ENCODE measurements at regions not wholly inside any gene's neighbourhood (a gene's known extent, or its start where the extent isn't known, plus 50 kb on each side); places are given as distances from the start of the nearest gene placed in this dataset.

DNA sequence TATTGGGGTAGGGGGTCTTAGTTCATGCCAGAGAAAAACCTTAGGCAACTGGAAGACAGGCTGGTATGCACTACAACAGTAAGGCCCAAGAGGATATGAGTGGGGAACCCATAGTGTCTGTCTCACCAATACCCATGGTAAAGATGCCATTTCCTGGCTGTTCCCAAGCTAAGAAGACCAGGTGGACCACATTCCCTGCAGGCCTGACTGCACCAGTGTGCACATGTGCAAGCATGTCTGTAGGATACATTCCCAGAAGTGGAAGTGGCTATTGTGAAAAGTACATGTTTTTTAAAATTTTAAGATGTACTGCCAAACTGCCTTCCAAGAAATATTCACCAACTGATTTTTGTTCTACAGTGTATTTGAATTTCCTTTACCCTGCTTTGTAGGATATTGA, 207.3 kb upstream of the CTNNB1 start:
- no peaks in the 10 kb centered on the region for H3K4me1 Mint-ChIP-seq
- H3K36me3 Mint-ChIP-seq (ENCODE audit: low read depth) = no peaks in the 10 kb centered on the region
- H3K27me3 Mint-ChIP-seq = peaks cover 14% of the 10 kb centered on the region
- CTCF ChIA-PET = no interaction called here
- POLR2A ChIA-PET = no interaction called here
- DNase-seq = no peak
- H3K9me3 Mint-ChIP-seq = no peaks in the 10 kb centered on the region
- no peak overlapping the region for H3K4me3 Mint-ChIP-seq
- no peak overlapping the region for H3K27ac Mint-ChIP-seq

- peaks cover 7% of the 10 kb centered on the region for H3K27me3 Mint-ChIP-seq
- no peak for DNase-seq
- ChIA-PET POLR2A (no interaction called here), CTCF (interaction anchor here (0.6 kb wide), 1 partner anchor 606 kb away, joined by 4 read pairs; no protein-coding TSS in a partner anchor)
- H3K4me1 Mint-ChIP-seq = no peaks in the 10 kb centered on the region
- H3K36me3 Mint-ChIP-seq (ENCODE audit: low read depth) = no peaks in the 10 kb centered on the region
- no peak overlapping the region for H3K27ac Mint-ChIP-seq
- H3K9me3 Mint-ChIP-seq = no peaks in the 10 kb centered on the region
- H3K4me3 Mint-ChIP-seq = no peak overlapping the region
These were observed 204.7 kb upstream of the CTNNB1 start for GRCh38 chr3:40994611-40995010.

GRCh38 chr3:40995271-40995670, 204.0 kb upstream of the CTNNB1 start:
- Mint-ChIP-seq H3K36me3 (ENCODE audit: low read depth) (no peaks in the 10 kb centered on the region), H3K27me3 (peaks cover 10% of the 10 kb centered on the region), H3K27ac (no peak overlapping the region), H3K4me1 (no peaks in the 10 kb centered on the region), H3K4me3 (no peak overlapping the region), H3K9me3 (no peaks in the 10 kb centered on the region)
- ChIA-PET CTCF (no interaction called here), POLR2A (no interaction called here)
- DNase-seq = no peak

DNA sequence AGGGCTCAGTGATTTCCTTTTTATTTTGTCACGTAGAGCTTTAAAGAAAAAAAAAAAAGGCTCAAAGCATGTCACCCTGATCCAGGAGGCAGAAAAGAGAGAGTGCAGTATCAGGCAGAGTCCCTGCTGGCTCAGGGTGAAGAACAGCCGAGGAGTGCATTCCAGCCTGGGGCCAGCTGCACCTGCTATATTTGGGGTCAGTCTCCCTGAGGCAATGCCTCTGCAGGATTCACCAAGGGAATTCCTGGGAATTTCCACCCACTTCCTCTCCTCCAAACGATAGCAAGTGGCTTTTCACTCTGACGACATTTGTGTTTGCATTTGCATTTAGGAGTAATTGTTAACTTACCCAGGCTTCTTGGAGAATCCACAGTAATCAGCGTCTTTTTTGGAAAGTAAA, 202.9 kb upstream of the CTNNB1 start:
- Mint-ChIP-seq H3K4me3 (no peak overlapping the region), H3K4me1 (no peaks in the 10 kb centered on the region), H3K36me3 (ENCODE audit: low read depth) (no peaks in the 10 kb centered on the region), H3K9me3 (no peaks in the 10 kb centered on the region), H3K27me3 (peaks cover 10% of the 10 kb centered on the region), H3K27ac (no peak overlapping the region)
- no peak for DNase-seq
- CTCF ChIA-PET = no interaction called here
- POLR2A ChIA-PET = no interaction called here

- no peak for DNase-seq
- Mint-ChIP-seq H3K4me3 (no peak overlapping the region), H3K9me3 (no peaks in the 10 kb centered on the region), H3K36me3 (ENCODE audit: low read depth) (no peaks in the 10 kb centered on the region), H3K4me1 (no peaks in the 10 kb centered on the region), H3K27me3 (peaks cover 10% of the 10 kb centered on the region), H3K27ac (no peak overlapping the region)
- CTCF ChIA-PET = no interaction called here
- POLR2A ChIA-PET = no interaction called here
These were observed 202.2 kb upstream of the CTNNB1 start for GRCh38 chr3:40996827-40997710.

GRCh38 chr3:40997711-40998519, 201.4 kb upstream of the CTNNB1 start:
- CTCF ChIA-PET = no interaction called here
- Mint-ChIP-seq H3K9me3 (no peaks in the 10 kb centered on the region), H3K4me3 (no peak overlapping the region), H3K36me3 (ENCODE audit: low read depth) (no peaks in the 10 kb centered on the region), H3K27me3 (peaks cover 15% of the 10 kb centered on the region), H3K4me1 (no peaks in the 10 kb centered on the region), H3K27ac (no peak overlapping the region)
- POLR2A ChIA-PET = no interaction called here
- DNase-seq = no peak

GRCh38 chr3:40999682-41000081, 199.6 kb upstream of the CTNNB1 start:
- no peak overlapping the region for H3K27ac Mint-ChIP-seq

DNA sequence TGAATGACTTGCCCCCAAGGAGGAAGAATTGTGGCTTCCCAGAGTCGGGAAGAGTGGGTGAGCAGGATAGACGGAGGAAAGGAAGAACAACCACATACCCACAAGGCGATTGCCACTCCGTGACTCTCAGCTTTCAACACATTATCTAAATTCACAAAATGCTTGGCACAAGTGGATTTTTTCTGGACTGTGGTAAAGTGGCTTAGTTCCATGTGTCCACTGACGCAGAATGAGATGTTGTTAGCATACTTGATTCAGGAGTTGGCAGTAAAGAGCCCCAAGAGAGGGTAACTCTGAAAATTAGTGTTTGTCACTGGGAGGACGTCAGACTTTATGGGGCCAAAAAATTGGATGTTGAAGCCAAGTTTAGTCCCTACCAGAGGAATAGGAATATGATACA, 198.8 kb upstream of the CTNNB1 start:
- Mint-ChIP-seq H3K27me3 (peaks cover 14% of the 10 kb centered on the region), H3K27ac (no peak overlapping the region), H3K4me3 (no peak overlapping the region), H3K9me3 (no peaks in the 10 kb centered on the region), H3K36me3 (ENCODE audit: low read depth) (no peaks in the 10 kb centered on the region), H3K4me1 (no peaks in the 10 kb centered on the region)
- CTCF ChIA-PET = no interaction called here
- DNase-seq = no peak
- POLR2A ChIA-PET = no interaction called here

More at GRCh38 chr3:40999682-41000081, 199.6 kb upstream of the CTNNB1 start:
- Mint-ChIP-seq H3K4me1 (no peaks in the 10 kb centered on the region), H3K4me3 (no peak overlapping the region), H3K36me3 (ENCODE audit: low read depth) (no peaks in the 10 kb centered on the region), H3K9me3 (no peaks in the 10 kb centered on the region), H3K27me3 (peaks cover 11% of the 10 kb centered on the region)
- no peak for DNase-seq
- POLR2A ChIA-PET = no interaction called here
- CTCF ChIA-PET = no interaction called here

- Mint-ChIP-seq H3K27ac (no peak overlapping the region), H3K27me3 (peaks cover 19% of the 10 kb centered on the region), H3K36me3 (ENCODE audit: low read depth) (no peaks in the 10 kb centered on the region), H3K4me1 (no peaks in the 10 kb centered on the region), H3K9me3 (no peaks in the 10 kb centered on the region), H3K4me3 (no peak overlapping the region)
- ChIA-PET CTCF (no interaction called here), POLR2A (no interaction called here)
- DNase-seq = no peak
These were observed 197.7 kb upstream of the CTNNB1 start for GRCh38 chr3:41001556-41001955.

DNA sequence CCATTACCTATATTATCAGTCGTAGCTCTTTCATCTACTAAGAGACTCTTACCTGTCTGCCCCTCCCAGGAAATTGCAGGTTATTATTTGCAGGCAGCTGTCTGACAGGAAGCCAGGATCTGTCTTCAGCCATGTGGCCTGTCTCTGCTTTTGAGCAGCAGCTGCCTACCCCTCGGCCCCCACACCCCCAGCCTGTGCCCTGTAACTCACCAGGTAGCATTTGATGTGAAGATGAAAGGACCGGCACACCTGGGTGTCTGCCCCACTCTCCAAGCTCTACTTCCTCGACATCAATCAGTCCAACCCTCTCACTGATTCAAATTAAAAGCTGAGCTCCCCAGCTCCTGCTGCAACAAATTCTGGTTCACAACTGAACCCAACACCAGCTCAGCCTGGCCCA, 197.2 kb upstream of the CTNNB1 start:
- DNase-seq = no peak
- Mint-ChIP-seq H3K4me3 (no peak overlapping the region), H3K27ac (no peak overlapping the region), H3K4me1 (no peaks in the 10 kb centered on the region), H3K9me3 (no peaks in the 10 kb centered on the region), H3K27me3 (peaks cover 23% of the 10 kb centered on the region), H3K36me3 (ENCODE audit: low read depth) (no peaks in the 10 kb centered on the region)
- ChIA-PET CTCF (no interaction called here), POLR2A (no interaction called here)

DNA sequence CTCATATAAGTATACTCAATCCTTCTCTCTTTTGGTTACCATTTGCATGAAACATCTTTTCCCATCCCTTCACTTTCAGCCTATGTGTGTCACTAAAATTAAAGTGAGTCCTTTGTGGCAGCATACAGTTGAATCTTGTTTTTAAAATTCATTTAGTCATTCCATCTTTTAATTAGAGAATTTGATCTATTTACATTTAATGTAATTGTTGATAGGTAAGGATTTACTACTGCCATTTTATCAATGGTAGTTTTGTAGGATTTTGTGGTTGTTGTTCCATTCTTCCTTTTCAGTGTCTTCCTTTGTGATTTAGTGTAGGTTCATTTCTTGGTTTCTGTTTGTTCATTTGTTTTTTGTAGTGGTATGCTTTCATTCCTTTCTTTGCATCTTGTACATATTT, 191.9 kb upstream of the CTNNB1 start:
- CTCF ChIA-PET = no interaction called here
- Mint-ChIP-seq H3K9me3 (peaks cover 6% of the 10 kb centered on the region), H3K27me3 (peaks cover 19% of the 10 kb centered on the region), H3K27ac (no peak overlapping the region), H3K4me3 (no peak overlapping the region), H3K4me1 (no peaks in the 10 kb centered on the region), H3K36me3 (ENCODE audit: low read depth) (no peaks in the 10 kb centered on the region)
- no peak for DNase-seq
- POLR2A ChIA-PET = no interaction called here

DNA sequence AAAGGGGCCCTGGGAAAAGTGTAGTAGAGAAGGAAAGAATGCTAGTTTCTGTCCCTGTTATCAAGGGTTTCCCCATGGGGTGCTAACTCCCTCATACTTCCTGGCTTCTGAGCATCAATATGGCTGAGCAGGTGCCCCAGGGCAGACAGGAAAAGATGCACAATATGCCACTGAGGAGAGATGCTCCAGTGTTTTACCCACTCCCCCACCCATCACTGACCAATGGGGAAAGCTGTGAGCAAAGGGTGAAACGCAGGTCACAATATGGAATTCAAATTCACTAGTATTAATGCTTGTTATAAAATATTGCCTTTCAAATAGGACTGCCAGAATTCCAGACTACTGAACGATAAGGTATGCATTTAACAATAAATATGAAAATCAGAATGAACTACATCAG, 187.5 kb upstream of the CTNNB1 start:
- H3K4me3 Mint-ChIP-seq = no peak overlapping the region
- CTCF ChIA-PET = no interaction called here
- no peak for DNase-seq
- H3K27ac Mint-ChIP-seq = no peak overlapping the region
- H3K27me3 Mint-ChIP-seq = peaks cover 3% of the 10 kb centered on the region
- no peaks in the 10 kb centered on the region for H3K4me1 Mint-ChIP-seq
- peaks cover 6% of the 10 kb centered on the region for H3K9me3 Mint-ChIP-seq
- POLR2A ChIA-PET = no interaction called here
- no peaks in the 10 kb centered on the region for H3K36me3 Mint-ChIP-seq (ENCODE audit: low read depth)

DNA sequence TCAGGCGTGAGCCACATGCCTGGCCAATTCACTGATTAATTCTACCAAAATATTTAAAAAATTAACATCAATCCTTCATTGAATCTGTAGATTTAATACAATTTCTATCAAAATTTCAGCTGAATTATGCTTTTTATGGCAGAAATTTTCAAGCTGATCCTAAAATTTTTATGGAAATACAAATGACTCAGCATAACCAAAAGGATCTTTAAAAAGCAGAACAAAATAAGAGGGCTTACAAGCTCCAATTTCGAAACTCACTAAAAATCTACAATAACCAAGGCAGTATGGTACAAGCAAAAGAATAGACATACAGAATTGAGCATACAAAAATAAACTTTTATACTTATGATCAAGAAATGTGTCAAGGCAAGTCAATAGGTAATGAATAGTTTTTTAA, 180.4 kb upstream of the CTNNB1 start:
- Mint-ChIP-seq H3K27ac (no peak overlapping the region), H3K9me3 (no peaks in the 10 kb centered on the region), H3K36me3 (ENCODE audit: low read depth) (no peaks in the 10 kb centered on the region), H3K4me3 (no peak overlapping the region), H3K27me3 (peaks cover 1% of the 10 kb centered on the region), H3K4me1 (no peaks in the 10 kb centered on the region)
- DNase-seq = no peak
- POLR2A ChIA-PET = no interaction called here
- CTCF ChIA-PET = no interaction called here
